T-cell (primary cell): ENCODE measurements at regions not wholly inside any gene's neighbourhood (a gene's known extent, or its start where the extent isn't known, plus 50 kb on each side); places are given as distances from the start of the nearest gene placed in this dataset.

Source experiments
- ATAC-seq, 4 experiments: fragments of 200-7000 bp in 3 of 4; fragments of 150-1000 bp in 1 of 4; cut with Tn5 transposase; replicated peaks in 1 of 4; 1 replicate in 3 of 4; 2 replicates in 1 of 4; pipeline ENCODE4 v1.10.0; 2021; ENCODE audit warnings: moderate library complexity in 3 of 4, mild to moderate bottlenecking in 2 of 4, moderate number of reproducible peaks in 1 of 4
- CTCF ChIA-PET, 2 donors: fragments of 300-600 bp; sonication (Branson Sonifier 250); formaldehyde crosslinking; loops; one replicate each; lab custom pipeline; 2022; ENCODE audit warnings: antibody characterized with exemption in 2 of 2; lab: Charles Lee
- POLR2A ChIA-PET, 2 donors: fragments of 300-600 bp; sonication (Branson Sonifier 250); formaldehyde crosslinking; loops; one replicate each; lab custom pipeline; 2022; ENCODE audit warnings: antibody characterized with exemption in 2 of 2; lab: Charles Lee
- DNase-seq, 35 experiments: peaks; one replicate each; pipeline versions ENCODE4 v3.0.0 to v3.0.0-alpha.2; 2013 to 2023
- H3K27ac ChIP-seq: one replicate; pipeline ENCODE4 v1.5.1; 2013; ENCODE audit warnings: low read length
- H3K27me3 ChIP-seq, 2 experiments: replicated peaks in 1 of 2; 1 replicate in 1 of 2; 2 replicates in 1 of 2; pipeline versions ENCODE4 v1.6.1 to v1.7.0; 2013; ENCODE audit warnings: low read length in 1 of 2, mixed read lengths in 1 of 2; ENCODE audit not compliant: control insufficient read depth in 2 of 2, insufficient read depth in 2 of 2; ENCODE audit errors: extremely low read depth in 1 of 2
- H3K36me3 ChIP-seq, 2 donors: 1 replicate in 1 of 2; 2 replicates in 1 of 2; pipeline versions ENCODE4 v1.6.1 to v1.7.0; 2013; ENCODE audit warnings: low read length in 1 of 2; ENCODE audit not compliant: control insufficient read depth in 2 of 2, insufficient read depth in 1 of 2; ENCODE audit errors: extremely low read depth in 1 of 2
- H3K4me1 ChIP-seq, 2 experiments: 1 replicate in 1 of 2; 2 replicates in 1 of 2; pipeline versions ENCODE4 v1.6.1 to v1.7.0; 2013; ENCODE audit warnings: low read length in 2 of 2, mixed read lengths in 1 of 2; ENCODE audit not compliant: insufficient read depth in 2 of 2, control insufficient read depth in 1 of 2; ENCODE audit errors: extremely low read depth in 1 of 2
- H3K4me3 ChIP-seq, 2 donors: 1 replicate in 1 of 2; 2 replicates in 1 of 2; pipeline versions ENCODE4 v1.5.1 to v1.7.0; 2013; ENCODE audit warnings: mild to moderate bottlenecking in 2 of 2, low read length in 1 of 2, moderate library complexity in 1 of 2; ENCODE audit not compliant: control insufficient read depth in 1 of 2; ENCODE audit errors: extremely low read depth in 1 of 2
- H3K9me3 ChIP-seq: 2 replicates; pipeline ENCODE4 v1.7.0; 2013
- H3K27ac Mint-ChIP-seq, 2 donors: one replicate each; pipeline ENCODE4 v1.8.0; 2020 to 2021; ENCODE audit warnings: mild to moderate bottlenecking in 2 of 2, mixed read lengths in 2 of 2
- H3K27me3 Mint-ChIP-seq, 2 donors: one replicate each; pipeline ENCODE4 v1.8.0; 2021 to 2022; ENCODE audit warnings: mixed read lengths in 2 of 2
- H3K36me3 Mint-ChIP-seq: one replicate; pipeline ENCODE4 v1.8.0; 2021; ENCODE audit warnings: mixed read lengths
- H3K4me1 Mint-ChIP-seq, 3 donors: one replicate each; pipeline ENCODE4 v1.8.0; 2020 to 2022; ENCODE audit warnings: mixed read lengths in 3 of 3, mild to moderate bottlenecking in 1 of 3
- H3K4me3 Mint-ChIP-seq, 3 donors: one replicate each; pipeline ENCODE4 v1.8.0; 2020 to 2022; ENCODE audit warnings: mild to moderate bottlenecking in 3 of 3, mixed read lengths in 3 of 3, moderate library complexity in 3 of 3
- H3K9me3 Mint-ChIP-seq, 3 donors: one replicate each; pipeline ENCODE4 v1.8.0; 2020 to 2022; ENCODE audit warnings: mixed read lengths in 3 of 3
- WGBS: methylation state at CpG from one replicate; pipeline ENCODE4 v1.1.5; 2013; ENCODE audit warnings: missing lambda C conversion rate; ENCODE audit not compliant: insufficient coverage; 5-methylcytosine and 5-hydroxymethylcytosine counted together

GRCh38 chr1:91161749-91162148 lies 139.9 kb upstream of the ZNF644 start:
- H3K27me3 ChIP-seq: peaks cover 0 to 5% of the 10 kb centered on the region in 2 experiments
- no peaks in the 10 kb centered on the region for H3K36me3 ChIP-seq
- ATAC-seq (no peak), DNase-seq (no peak)
- Mint-ChIP-seq H3K9me3 (no peaks in the 10 kb centered on the region), H3K4me1 (peaks cover 0 to 9% (median 3%) of the 10 kb centered on the region in 3 donors), H3K27ac (no peak overlapping the region), H3K36me3 (no peaks in the 10 kb centered on the region), H3K4me3 (no peak overlapping the region), H3K27me3 (no peaks in the 10 kb centered on the region)
- CTCF ChIA-PET: no interaction called here
- H3K27ac ChIP-seq: no peak overlapping the region
- no peaks in the 10 kb centered on the region for H3K9me3 ChIP-seq
- POLR2A ChIA-PET: no interaction called here
- no peak overlapping the region for H3K4me3 ChIP-seq
- no CpG with 5 or more reads among the region's 4 CpGs for WGBS
- peaks cover 0 to 3% of the 10 kb centered on the region in 2 experiments for H3K4me1 ChIP-seq

- no peaks in the 10 kb centered on the region for H3K9me3 Mint-ChIP-seq
- POLR2A ChIA-PET: interaction anchor here in 1 of 2 donors (0.6 kb wide), 1 partner anchor 24 kb away, joined by 4 read pairs; no protein-coding TSS in a partner anchor
- no peaks in the 10 kb centered on the region for H3K9me3 ChIP-seq
Measured at GRCh38 chr1:91161166-91161565, 139.3 kb upstream of the ZNF644 start.

GRCh38 chr1:91160363-91161075 lies 138.7 kb upstream of the ZNF644 start:
- Histone ChIP-seq H3K9me3 (no peaks in the 10 kb centered on the region), H3K4me3 (no peak overlapping the region), H3K27me3 (peaks cover 0 to 5% of the 10 kb centered on the region in 2 experiments), H3K27ac (no peak overlapping the region), H3K4me1 (peaks cover 0 to 3% of the 10 kb centered on the region in 2 experiments), H3K36me3 (no peaks in the 10 kb centered on the region)
- ChIA-PET POLR2A (interaction anchor here in 1 of 2 donors (0.6 kb wide), 1 partner anchor 24 kb away, joined by 4 read pairs; no protein-coding TSS in a partner anchor), CTCF (interaction anchor here in 1 of 2 donors (0.5 kb wide), 1 partner anchor 294 kb away, joined by 4 read pairs; no protein-coding TSS in a partner anchor)
- no peak for DNase-seq
- WGBS: no CpG with 5 or more reads among the region's 14 CpGs
- Mint-ChIP-seq H3K4me1 (peaks cover 0 to 8% (median 3%) of the 10 kb centered on the region in 3 donors), H3K9me3 (no peaks in the 10 kb centered on the region), H3K27ac (no peak overlapping the region), H3K27me3 (no peaks in the 10 kb centered on the region), H3K36me3 (no peaks in the 10 kb centered on the region), H3K4me3 (no peak overlapping the region)
- no peak for ATAC-seq

More at GRCh38 chr1:91161166-91161565, 139.3 kb upstream of the ZNF644 start:
- DNase-seq: no peak
- WGBS: 84% methylated on average over 8 of the region's 9 CpGs
- no peak overlapping the region for H3K27ac Mint-ChIP-seq
- H3K4me1 Mint-ChIP-seq: peaks cover 0 to 9% (median 3%) of the 10 kb centered on the region in 3 donors
- H3K4me3 ChIP-seq: no peak overlapping the region
- peaks cover 0 to 3% of the 10 kb centered on the region in 2 experiments for H3K4me1 ChIP-seq
- H3K27ac ChIP-seq: no peak overlapping the region
- no peaks in the 10 kb centered on the region for H3K27me3 Mint-ChIP-seq
- CTCF ChIA-PET: interaction anchor here in 1 of 2 donors (0.5 kb wide), 1 partner anchor 294 kb away, joined by 4 read pairs; no protein-coding TSS in a partner anchor
- peaks cover 0 to 5% of the 10 kb centered on the region in 2 experiments for H3K27me3 ChIP-seq
- H3K36me3 ChIP-seq: no peaks in the 10 kb centered on the region
- no peak for ATAC-seq
- H3K36me3 Mint-ChIP-seq: no peaks in the 10 kb centered on the region
- no peak overlapping the region for H3K4me3 Mint-ChIP-seq

DNA sequence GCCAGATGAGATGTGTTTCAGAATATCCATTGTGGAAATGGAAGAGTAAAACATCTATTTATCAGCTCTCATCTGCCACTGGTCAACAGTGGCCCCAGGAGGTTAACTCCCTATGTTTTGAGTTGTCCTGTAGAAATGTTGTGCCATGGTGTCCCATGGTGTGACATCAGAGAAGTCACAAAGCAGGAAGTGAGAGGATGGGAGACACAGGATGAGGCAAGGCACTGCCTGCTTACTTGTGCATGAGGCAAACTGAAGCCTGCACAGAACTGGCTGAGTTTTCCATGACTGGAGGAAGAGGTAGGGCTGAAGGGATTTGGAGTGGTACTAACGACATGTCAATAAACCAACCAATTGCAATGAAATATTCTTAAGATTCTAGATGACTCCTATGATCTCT lies 131.5 kb upstream of the ZNF644 start:
- ATAC-seq (no peak), DNase-seq (no peak)
- H3K27ac ChIP-seq: no peak overlapping the region
- H3K27me3 Mint-ChIP-seq: peaks cover 11 to 21% of the 10 kb centered on the region in 2 donors
- no peaks in the 10 kb centered on the region for H3K36me3 ChIP-seq
- no CpG with 5 or more reads among the region's 1 CpG for WGBS
- no peaks in the 10 kb centered on the region for H3K9me3 Mint-ChIP-seq
- no peak overlapping the region for H3K4me3 ChIP-seq
- no peak overlapping the region for H3K4me3 Mint-ChIP-seq
- no peak overlapping the region for H3K27ac Mint-ChIP-seq
- H3K4me1 Mint-ChIP-seq: no peaks in the 10 kb centered on the region
- H3K4me1 ChIP-seq: no peaks in the 10 kb centered on the region
- H3K36me3 Mint-ChIP-seq: no peaks in the 10 kb centered on the region
- POLR2A ChIA-PET: no interaction called here
- CTCF ChIA-PET: no interaction called here
- H3K9me3 ChIP-seq: no peaks in the 10 kb centered on the region
- H3K27me3 ChIP-seq: peaks cover 0 to 4% of the 10 kb centered on the region in 2 experiments

GRCh38 chr1:91152331-91152730 lies 130.5 kb upstream of the ZNF644 start:
- Histone ChIP-seq H3K27me3 (peaks cover 0 to 4% of the 10 kb centered on the region in 2 experiments), H3K4me3 (no peak overlapping the region), H3K4me1 (no peaks in the 10 kb centered on the region), H3K27ac (no peak overlapping the region), H3K9me3 (no peaks in the 10 kb centered on the region), H3K36me3 (no peaks in the 10 kb centered on the region)
- Mint-ChIP-seq H3K36me3 (no peaks in the 10 kb centered on the region), H3K4me3 (no peak overlapping the region), H3K27me3 (peaks cover 13 to 25% of the 10 kb centered on the region in 2 donors), H3K9me3 (no peaks in the 10 kb centered on the region), H3K4me1 (no peaks in the 10 kb centered on the region), H3K27ac (no peak overlapping the region)
- POLR2A ChIA-PET: no interaction called here
- DNase-seq: no peak
- ATAC-seq: no peak
- CTCF ChIA-PET: interaction anchor here in 1 of 2 donors (0.6 kb wide), 1 partner anchor 514 kb away, joined by 3 read pairs; no protein-coding TSS in a partner anchor
- 60% methylated on average over 2 of the region's 5 CpGs for WGBS

DNA sequence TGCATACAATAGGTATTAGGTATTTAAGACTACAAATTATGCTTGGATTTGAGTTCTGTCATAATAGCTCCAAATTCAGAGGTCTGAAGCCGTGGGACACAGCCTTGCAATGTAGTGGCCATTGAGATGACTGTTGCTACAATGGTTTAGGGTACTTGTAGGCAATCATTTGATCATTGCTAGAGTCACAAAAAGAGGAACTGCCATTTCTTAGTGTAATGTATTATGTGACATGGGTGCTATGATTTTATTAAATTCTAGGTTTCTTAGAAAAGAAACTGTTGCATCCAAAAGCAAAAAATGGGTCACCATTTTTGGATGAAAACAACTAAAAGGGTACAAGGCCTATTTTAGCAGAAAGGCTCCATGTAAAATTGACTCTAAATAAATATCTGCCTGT lies 129.9 kb upstream of the ZNF644 start:
- Mint-ChIP-seq H3K4me3 (no peak overlapping the region), H3K27ac (no peak overlapping the region), H3K4me1 (no peaks in the 10 kb centered on the region), H3K9me3 (no peaks in the 10 kb centered on the region), H3K27me3 (peaks cover 13 to 25% of the 10 kb centered on the region in 2 donors), H3K36me3 (no peaks in the 10 kb centered on the region)
- ATAC-seq: no peak
- ChIA-PET CTCF (no interaction called here), POLR2A (no interaction called here)
- Histone ChIP-seq H3K27me3 (peaks cover 0 to 7% of the 10 kb centered on the region in 2 experiments), H3K9me3 (no peaks in the 10 kb centered on the region), H3K36me3 (no peaks in the 10 kb centered on the region), H3K27ac (no peak overlapping the region), H3K4me3 (no peak overlapping the region), H3K4me1 (no peaks in the 10 kb centered on the region)
- no peak for DNase-seq
- 75% methylated on average over 1 of the region's 1 CpG for WGBS
